ENCODE measurements at regions not wholly inside any gene's neighbourhood (a gene's known extent, or its start where the extent isn't known, plus 50 kb on each side); places are given as distances from the start of the nearest gene placed in this dataset.

DNA sequence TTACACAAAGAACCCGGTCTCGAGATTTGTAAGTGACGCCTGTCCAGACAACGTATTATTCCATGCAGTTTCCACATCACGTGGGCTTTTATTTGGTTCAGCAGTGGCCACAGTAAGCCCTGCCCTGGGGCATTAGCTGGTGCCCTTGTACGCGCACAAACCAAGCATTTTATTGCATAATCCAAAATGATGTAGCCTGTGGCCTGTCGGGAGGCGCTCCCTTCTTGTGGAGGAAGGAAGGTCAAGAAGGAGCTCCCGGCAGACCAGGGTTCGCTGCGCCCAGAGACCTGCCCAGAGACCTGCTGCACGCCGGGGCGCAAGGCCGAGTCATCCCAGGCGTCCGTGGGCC, 179.6 kb upstream of the ALKAL2 start:
- Histone ChIP-seq H3K36me3 (no peaks in the 10 kb centered on the region), H3K27me3 (ENCODE audit: insufficient read depth, low read depth, severe bottlenecking) (no peaks in the 10 kb centered on the region), H3K27ac (no peak overlapping the region), H3K9me3 (ENCODE audit: severe bottlenecking) (peaks cover 11% of the 10 kb centered on the region), H3K4me3 (ENCODE audit: low read depth, low read length) (no peak overlapping the region)
- no peak for DNase-seq
- TF ChIP-seq, protein P1, sequence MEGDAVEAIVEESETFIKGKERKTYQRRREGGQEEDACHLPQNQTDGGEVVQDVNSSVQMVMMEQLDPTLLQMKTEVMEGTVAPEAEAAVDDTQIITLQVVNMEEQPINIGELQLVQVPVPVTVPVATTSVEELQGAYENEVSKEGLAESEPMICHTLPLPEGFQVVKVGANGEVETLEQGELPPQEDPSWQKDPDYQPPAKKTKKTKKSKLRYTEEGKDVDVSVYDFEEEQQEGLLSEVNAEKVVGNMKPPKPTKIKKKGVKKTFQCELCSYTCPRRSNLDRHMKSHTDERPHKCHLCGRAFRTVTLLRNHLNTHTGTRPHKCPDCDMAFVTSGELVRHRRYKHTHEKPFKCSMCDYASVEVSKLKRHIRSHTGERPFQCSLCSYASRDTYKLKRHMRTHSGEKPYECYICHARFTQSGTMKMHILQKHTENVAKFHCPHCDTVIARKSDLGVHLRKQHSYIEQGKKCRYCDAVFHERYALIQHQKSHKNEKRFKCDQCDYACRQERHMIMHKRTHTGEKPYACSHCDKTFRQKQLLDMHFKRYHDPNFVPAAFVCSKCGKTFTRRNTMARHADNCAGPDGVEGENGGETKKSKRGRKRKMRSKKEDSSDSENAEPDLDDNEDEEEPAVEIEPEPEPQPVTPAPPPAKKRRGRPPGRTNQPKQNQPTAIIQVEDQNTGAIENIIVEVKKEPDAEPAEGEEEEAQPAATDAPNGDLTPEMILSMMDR (IDR thresholded peaks at IDR 0.05; ENCODE audit: low read depth, low read length), result no peak

DNA sequence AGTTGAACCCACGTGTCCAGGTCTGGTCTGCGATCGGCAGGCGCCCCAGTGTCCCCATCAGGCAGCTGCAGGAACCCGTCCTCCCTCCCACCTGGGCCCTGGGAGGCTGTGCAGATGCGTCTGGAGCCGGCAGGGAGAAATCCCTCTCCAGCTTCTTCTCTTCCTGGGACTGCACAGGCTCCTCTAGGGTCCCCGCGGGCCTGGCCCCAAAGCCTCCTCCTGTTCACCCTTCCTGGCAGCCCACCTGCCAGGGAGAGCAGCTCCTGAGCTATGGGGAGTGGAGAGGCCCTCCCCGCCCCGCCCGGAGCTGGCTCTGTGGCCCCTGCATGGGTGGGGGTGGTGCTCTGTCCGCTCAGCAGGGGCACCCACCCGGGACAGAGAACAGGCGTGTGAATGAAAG, 179.2 kb upstream of the ALKAL2 start:
- H3K9me3 ChIP-seq (ENCODE audit: severe bottlenecking), result peaks cover 11% of the 10 kb centered on the region
- TF ChIP-seq, protein P1 (IDR thresholded peaks at IDR 0.05; ENCODE audit: low read depth, low read length), result no peak
- H3K4me3 ChIP-seq (ENCODE audit: low read depth, low read length), result no peak overlapping the region

DNA sequence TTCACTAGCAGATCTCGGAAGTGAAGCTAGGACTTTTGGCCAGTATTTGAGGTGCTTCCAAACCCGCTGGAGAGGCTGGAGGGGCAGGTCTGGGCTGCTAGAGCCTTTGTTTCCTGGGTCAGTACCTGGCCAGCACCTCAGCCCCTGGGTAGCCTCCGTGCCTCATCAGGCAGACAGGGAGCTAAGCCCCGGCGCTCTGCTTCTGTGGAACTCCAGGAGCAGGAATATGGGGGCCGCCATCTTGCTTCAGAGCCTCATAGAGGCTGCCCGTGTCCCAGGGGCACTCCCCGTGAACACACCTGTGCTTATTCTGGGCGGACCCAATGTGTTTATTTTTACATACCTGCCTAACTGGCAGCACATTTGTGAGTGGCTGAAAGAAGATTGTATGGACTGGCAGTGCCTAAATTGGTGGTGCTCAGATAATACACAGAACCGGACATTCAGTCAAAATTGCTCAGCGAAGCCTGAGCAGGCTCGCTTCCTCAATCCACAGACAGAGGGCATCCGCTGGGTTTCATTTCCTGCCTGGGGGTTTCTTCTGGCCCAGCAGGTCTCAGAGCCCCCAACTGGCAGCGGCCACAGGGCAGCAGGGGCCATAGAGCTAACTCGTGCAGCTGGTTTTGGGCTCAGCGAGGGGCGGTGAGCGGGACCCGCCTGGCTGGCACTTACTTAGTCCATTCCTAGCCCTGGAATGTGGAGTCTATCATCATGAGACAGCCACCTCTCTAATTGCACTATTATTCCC, 176.8 kb upstream of the ALKAL2 start:
- peaks cover 11% of the 10 kb centered on the region for H3K9me3 ChIP-seq (ENCODE audit: severe bottlenecking)
- no peak overlapping the region for H3K4me3 ChIP-seq (ENCODE audit: low read depth, low read length)
- H3K27me3 ChIP-seq (ENCODE audit: insufficient read depth, low read depth, severe bottlenecking), result no peaks in the 10 kb centered on the region
- H3K36me3 ChIP-seq, result no peaks in the 10 kb centered on the region
- no peak overlapping the region for H3K27ac ChIP-seq
- DNase-seq, result no peak
- TF ChIP-seq, protein P1 (IDR thresholded peaks at IDR 0.05; ENCODE audit: low read depth, low read length), result no peak

More for the DNA sequence above, 179.2 kb upstream of the ALKAL2 start:
- Histone ChIP-seq H3K36me3 (no peaks in the 10 kb centered on the region), H3K27me3 (ENCODE audit: insufficient read depth, low read depth, severe bottlenecking) (no peaks in the 10 kb centered on the region), H3K27ac (no peak overlapping the region)
- DNase-seq, result no peak

DNA sequence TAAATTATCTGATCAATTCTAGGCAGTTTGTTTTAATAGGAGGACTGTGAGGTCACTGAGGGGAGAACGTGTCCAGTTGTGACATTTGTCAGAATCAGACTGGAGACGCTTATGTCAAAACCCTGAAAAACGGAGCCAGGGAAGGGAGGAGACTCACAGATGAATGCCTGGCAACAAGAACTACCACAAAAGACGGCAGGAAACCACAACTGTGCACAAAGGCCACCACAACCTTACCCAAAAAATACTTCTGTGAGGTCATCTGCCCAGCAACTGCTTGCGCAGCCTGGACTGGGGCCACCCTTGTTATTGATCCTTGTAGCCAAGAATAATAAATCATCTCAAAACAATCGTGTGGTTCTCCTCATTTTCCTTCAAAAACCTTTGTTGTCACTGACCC, 173.0 kb upstream of the ALKAL2 start:
- TF ChIP-seq, protein P1 (IDR thresholded peaks at IDR 0.05; ENCODE audit: low read depth, low read length), result no peak
- no peaks in the 10 kb centered on the region for H3K27me3 ChIP-seq (ENCODE audit: insufficient read depth, low read depth, severe bottlenecking)
- no peak for DNase-seq
- no peak overlapping the region for H3K4me3 ChIP-seq (ENCODE audit: low read depth, low read length)
- no peaks in the 10 kb centered on the region for H3K9me3 ChIP-seq (ENCODE audit: severe bottlenecking)
- no peaks in the 10 kb centered on the region for H3K36me3 ChIP-seq
- no peak overlapping the region for H3K27ac ChIP-seq

DNA sequence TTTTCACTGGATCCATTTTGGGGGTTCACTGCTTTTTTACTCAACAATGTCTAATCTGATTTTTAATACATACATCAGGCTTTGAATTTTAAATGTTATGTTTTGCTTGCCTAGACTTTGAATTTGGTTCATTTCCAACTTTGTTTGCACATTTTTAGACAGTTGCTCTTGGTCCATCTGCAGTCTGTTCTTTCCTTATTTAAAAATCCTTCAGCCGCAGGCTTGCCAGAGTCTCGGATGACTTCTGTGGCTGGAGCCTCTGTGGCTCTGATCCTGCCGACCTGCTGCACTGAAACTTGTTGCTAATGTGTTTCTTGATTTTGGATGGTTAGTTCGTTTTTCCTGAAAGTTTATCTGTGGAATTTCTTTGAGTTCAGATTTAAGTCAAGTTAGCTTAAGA, 172.0 kb upstream of the ALKAL2 start:
- Histone ChIP-seq H3K27ac (no peak overlapping the region), H3K36me3 (no peaks in the 10 kb centered on the region), H3K4me3 (ENCODE audit: low read depth, low read length) (no peak overlapping the region), H3K27me3 (ENCODE audit: insufficient read depth, low read depth, severe bottlenecking) (no peaks in the 10 kb centered on the region), H3K9me3 (ENCODE audit: severe bottlenecking) (no peaks in the 10 kb centered on the region)
- TF ChIP-seq, protein P1 (IDR thresholded peaks at IDR 0.05; ENCODE audit: low read depth, low read length), result no peak
- DNase-seq, result no peak

DNA sequence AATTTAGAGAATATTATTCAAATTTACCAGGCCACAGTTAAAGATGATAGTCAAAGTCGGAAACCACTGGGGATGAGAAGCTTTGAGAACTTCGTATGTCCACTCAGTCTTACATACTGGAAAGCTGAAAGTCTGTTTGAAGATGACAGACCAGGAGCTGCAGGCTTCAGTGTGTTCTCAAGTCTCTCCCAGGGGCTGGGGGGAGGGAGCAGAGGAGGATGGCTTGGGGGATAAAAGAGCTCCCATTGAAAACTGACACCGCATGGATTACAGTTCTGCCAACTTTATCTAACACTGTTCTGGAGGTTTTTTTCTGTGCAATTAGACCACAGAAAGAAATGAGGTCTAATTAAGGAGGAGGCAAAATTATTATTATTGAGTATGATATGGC, 170.5 kb upstream of the ALKAL2 start:
- Histone ChIP-seq H3K36me3 (no peaks in the 10 kb centered on the region), H3K27ac (no peak overlapping the region), H3K27me3 (ENCODE audit: insufficient read depth, low read depth, severe bottlenecking) (no peaks in the 10 kb centered on the region), H3K9me3 (ENCODE audit: severe bottlenecking) (no peaks in the 10 kb centered on the region), H3K4me3 (ENCODE audit: low read depth, low read length) (no peak overlapping the region)
- TF ChIP-seq, protein P1 (IDR thresholded peaks at IDR 0.05; ENCODE audit: low read depth, low read length), result no peak
- peak; percentile 70 for DNase-seq

All from WERI-Rb-1 (cell line).